MG63 (cell line): ENCODE measurements at regions not wholly inside any gene's neighbourhood (a gene's known extent, or its start where the extent isn't known, plus 50 kb on each side); places are given as distances from the start of the nearest gene placed in this dataset.

ENCODE experiments used
- DNase-seq: peaks from one replicate; pipeline ENCODE4 v3.0.0-alpha.2; 2020
- H3K27me3 ChIP-seq: fragments of 250-450 bp; sonication (Bioruptor Pico); 2 replicates; pipeline ENCODE4 v1.5.1; 2020; ENCODE audit warnings: mild to moderate bottlenecking, moderate library complexity
- H3K36me3 ChIP-seq: fragments of 250-450 bp; sonication (Bioruptor Pico); 2 replicates; pipeline ENCODE4 v1.5.1; 2020; ENCODE audit warnings: mild to moderate bottlenecking, moderate library complexity
- H3K4me3 ChIP-seq: fragments of 250-450 bp; sonication (Bioruptor Pico); 2 replicates; pipeline ENCODE4 v1.5.1; 2020; ENCODE audit warnings: mild to moderate bottlenecking, moderate library complexity
- H3K9me3 ChIP-seq: fragments of 250-450 bp; sonication (Bioruptor Pico); 2 replicates; pipeline ENCODE4 v1.5.1; 2020; ENCODE audit warnings: mild to moderate bottlenecking, moderate library complexity

GRCh38 chr6:146883640-146884531, 285.1 kb downstream of the ADGB start:
- H3K27me3 ChIP-seq: no peaks in the 10 kb centered on the region

GRCh38 chr6:146884728-146885127, 286.0 kb downstream of the ADGB start:
- Histone ChIP-seq H3K27me3 (no peaks in the 10 kb centered on the region), H3K9me3 (no peaks in the 10 kb centered on the region), H3K36me3 (no peaks in the 10 kb centered on the region), H3K4me3 (no peak overlapping the region)
- no peak for DNase-seq

More at GRCh38 chr6:146883640-146884531, 285.1 kb downstream of the ADGB start:
- Histone ChIP-seq H3K4me3 (no peak overlapping the region), H3K36me3 (no peaks in the 10 kb centered on the region), H3K9me3 (no peaks in the 10 kb centered on the region)
- DNase-seq: no peak

GRCh38 chr6:146885708-146886457, 287.1 kb downstream of the ADGB start:
- Histone ChIP-seq H3K27me3 (no peaks in the 10 kb centered on the region), H3K9me3 (no peaks in the 10 kb centered on the region), H3K36me3 (no peaks in the 10 kb centered on the region), H3K4me3 (no peak overlapping the region)
- no peak for DNase-seq

GRCh38 chr6:146886587-146887446, 288.0 kb downstream of the ADGB start:
- Histone ChIP-seq H3K27me3 (no peaks in the 10 kb centered on the region), H3K36me3 (no peaks in the 10 kb centered on the region), H3K9me3 (no peaks in the 10 kb centered on the region), H3K4me3 (no peak overlapping the region)
- DNase-seq: no peak

GRCh38 chr6:146887447-146888077, 288.8 kb downstream of the ADGB start:
- H3K27me3 ChIP-seq: no peaks in the 10 kb centered on the region
- no peak for DNase-seq
- H3K4me3 ChIP-seq: no peak overlapping the region
- no peaks in the 10 kb centered on the region for H3K36me3 ChIP-seq
- H3K9me3 ChIP-seq: no peaks in the 10 kb centered on the region

- Histone ChIP-seq H3K9me3 (no peaks in the 10 kb centered on the region; the same call in 1 of the 2 replicates), H3K4me3 (no peak overlapping the region), H3K36me3 (no peaks in the 10 kb centered on the region), H3K27me3 (no peaks in the 10 kb centered on the region)
- DNase-seq: no peak
Measured at GRCh38 chr6:146889303-146889702, 290.5 kb downstream of the ADGB start.

GRCh38 chr6:146890172-146890571, 291.4 kb downstream of the ADGB start:
- Histone ChIP-seq H3K9me3 (no peaks in the 10 kb centered on the region; the same call in 1 of the 2 replicates), H3K27me3 (no peaks in the 10 kb centered on the region), H3K4me3 (no peak overlapping the region), H3K36me3 (no peaks in the 10 kb centered on the region)
- no peak for DNase-seq

- Histone ChIP-seq H3K9me3 (no peaks in the 10 kb centered on the region; the same call in 1 of the 2 replicates), H3K27me3 (no peaks in the 10 kb centered on the region), H3K4me3 (no peak overlapping the region), H3K36me3 (no peaks in the 10 kb centered on the region)
- DNase-seq: no peak
Measured at GRCh38 chr6:146890644-146891434, 292.1 kb downstream of the ADGB start.

- no peaks in the 10 kb centered on the region for H3K36me3 ChIP-seq
- DNase-seq: no peak
- no peaks in the 10 kb centered on the region for H3K27me3 ChIP-seq
- H3K9me3 ChIP-seq: no peaks in the 10 kb centered on the region; the same call in 1 of the 2 replicates
- H3K4me3 ChIP-seq: no peak overlapping the region
Measured at GRCh38 chr6:146891615-146892265, 293.0 kb downstream of the ADGB start.

- no peak for DNase-seq
Measured at GRCh38 chr6:146892283-146892612, 293.5 kb downstream of the ADGB start.

GRCh38 chr6:146892613-146893401, 294.0 kb downstream of the ADGB start:
- peak; percentile 53 for DNase-seq
- H3K36me3 ChIP-seq: no peaks in the 10 kb centered on the region
- H3K27me3 ChIP-seq: no peaks in the 10 kb centered on the region
- H3K9me3 ChIP-seq: no peaks in the 10 kb centered on the region; the same call in 1 of the 2 replicates
- no peak overlapping the region for H3K4me3 ChIP-seq

More at GRCh38 chr6:146892283-146892612, 293.5 kb downstream of the ADGB start:
- H3K36me3 ChIP-seq: no peaks in the 10 kb centered on the region
- H3K9me3 ChIP-seq: no peaks in the 10 kb centered on the region; the same call in 1 of the 2 replicates
- no peak overlapping the region for H3K4me3 ChIP-seq
- no peaks in the 10 kb centered on the region for H3K27me3 ChIP-seq

- no peak for DNase-seq
- H3K4me3 ChIP-seq: no peak overlapping the region
- H3K27me3 ChIP-seq: no peaks in the 10 kb centered on the region
- H3K36me3 ChIP-seq: no peaks in the 10 kb centered on the region
- no peaks in the 10 kb centered on the region; the same call in 1 of the 2 replicates for H3K9me3 ChIP-seq
Measured at GRCh38 chr6:146893690-146894089, 294.9 kb downstream of the ADGB start.

- H3K36me3 ChIP-seq: no peaks in the 10 kb centered on the region
- DNase-seq: no peak
- H3K27me3 ChIP-seq: no peaks in the 10 kb centered on the region
- H3K4me3 ChIP-seq: no peak overlapping the region
- no peaks in the 10 kb centered on the region; the same call in 1 of the 2 replicates for H3K9me3 ChIP-seq
Measured at GRCh38 chr6:146894624-146895023, 295.9 kb downstream of the ADGB start.

- Histone ChIP-seq H3K36me3 (no peaks in the 10 kb centered on the region), H3K27me3 (no peaks in the 10 kb centered on the region), H3K4me3 (no peak overlapping the region), H3K9me3 (no peaks in the 10 kb centered on the region; the same call in 1 of the 2 replicates)
- no peak for DNase-seq
Measured at GRCh38 chr6:146895101-146895771, 296.5 kb downstream of the ADGB start.
